GM12878 (cell line): ENCODE measurements at regions not wholly inside any gene's neighbourhood (a gene's known extent, or its start where the extent isn't known, plus 50 kb on each side); places are given as distances from the start of the nearest gene placed in this dataset.

Experiments used
- ESRRA ChIP-seq: IDR thresholded peaks from 2 replicates; pipeline ENCODE4 v1.6.1; 2012; ENCODE audit warnings: mild to moderate bottlenecking, low read length, improper control_type of control experiment
- MXI1 ChIP-seq: fragments of 150-350 bp; IDR thresholded peaks from 2 replicates; pipeline ENCODE4 v1.6.1; 2011; ENCODE audit warnings: low read depth, mild to moderate bottlenecking, inconsistent platforms, low read length, improper control_type of control experiment
- NFIC ChIP-seq: IDR thresholded peaks from 2 replicates; pipeline ENCODE4 v1.6.1; 2012; ENCODE audit warnings: low read depth, mild to moderate bottlenecking, inconsistent platforms, low read length, moderate library complexity
- SMC3 ChIP-seq: IDR thresholded peaks from 2 replicates; pipeline ENCODE4 v1.6.1; 2011; ENCODE audit warnings: low read length, improper control_type of control experiment, borderline replicate concordance
- TF ChIP-seq, protein P1 (sequence below), 3 experiments: IDR thresholded peaks in 2 of 3; conservative IDR thresholded peaks in 1 of 3; 2 replicates each; pipeline ENCODE4 v1.5.1; 2011; ENCODE audit warnings: low read depth in 3 of 3, low read length in 3 of 3, mild to moderate bottlenecking in 3 of 3, control low read depth in 2 of 3, moderate library complexity in 2 of 3, inconsistent platforms in 1 of 3, mixed read lengths in 1 of 3; ENCODE audit not compliant: control insufficient read depth in 2 of 3, insufficient read depth in 1 of 3; ENCODE audit errors: extremely low read depth in 1 of 3
- TF ChIP-seq, protein P2 (sequence below): fragments of 450-650 bp; IDR thresholded peaks from 2 replicates; pipeline ENCODE4 v1.6.1; 2016; ENCODE audit warnings: mild to moderate bottlenecking, moderate library complexity, borderline replicate concordance
- TF ChIP-seq, protein P3 (sequence below): fragments of 450-650 bp; IDR thresholded peaks from 2 replicates; pipeline ENCODE4 v1.6.1; 2017; ENCODE audit warnings: mild to moderate bottlenecking, moderate library complexity
- TF ChIP-seq, protein P4 (sequence below): fragments of 450-650 bp; IDR thresholded peaks from 2 replicates; pipeline ENCODE4 v1.6.1; 2017; ENCODE audit warnings: low read depth, mild to moderate bottlenecking, moderate library complexity

DNA sequence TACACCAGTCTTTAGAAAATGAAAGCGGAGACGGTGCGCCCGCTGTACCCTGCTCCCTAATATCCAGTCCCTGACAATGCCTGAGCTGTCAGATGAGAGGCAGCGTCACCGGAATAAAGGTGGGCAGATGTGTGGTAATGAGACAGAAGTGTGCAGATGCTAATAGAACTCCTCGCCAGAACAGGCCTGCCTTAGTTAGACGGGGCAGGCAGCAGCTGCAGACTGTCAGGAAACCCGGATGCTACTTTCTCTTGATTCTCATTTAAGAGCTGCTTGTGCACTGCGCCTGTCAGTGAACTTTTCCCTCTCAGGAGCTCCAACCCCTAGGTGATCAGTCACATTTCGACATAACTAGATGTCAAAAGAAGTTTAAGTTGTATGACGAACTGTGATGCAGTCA, 221.8 kb upstream of the IRX3 start:
- TF ChIP-seq, protein P1, sequence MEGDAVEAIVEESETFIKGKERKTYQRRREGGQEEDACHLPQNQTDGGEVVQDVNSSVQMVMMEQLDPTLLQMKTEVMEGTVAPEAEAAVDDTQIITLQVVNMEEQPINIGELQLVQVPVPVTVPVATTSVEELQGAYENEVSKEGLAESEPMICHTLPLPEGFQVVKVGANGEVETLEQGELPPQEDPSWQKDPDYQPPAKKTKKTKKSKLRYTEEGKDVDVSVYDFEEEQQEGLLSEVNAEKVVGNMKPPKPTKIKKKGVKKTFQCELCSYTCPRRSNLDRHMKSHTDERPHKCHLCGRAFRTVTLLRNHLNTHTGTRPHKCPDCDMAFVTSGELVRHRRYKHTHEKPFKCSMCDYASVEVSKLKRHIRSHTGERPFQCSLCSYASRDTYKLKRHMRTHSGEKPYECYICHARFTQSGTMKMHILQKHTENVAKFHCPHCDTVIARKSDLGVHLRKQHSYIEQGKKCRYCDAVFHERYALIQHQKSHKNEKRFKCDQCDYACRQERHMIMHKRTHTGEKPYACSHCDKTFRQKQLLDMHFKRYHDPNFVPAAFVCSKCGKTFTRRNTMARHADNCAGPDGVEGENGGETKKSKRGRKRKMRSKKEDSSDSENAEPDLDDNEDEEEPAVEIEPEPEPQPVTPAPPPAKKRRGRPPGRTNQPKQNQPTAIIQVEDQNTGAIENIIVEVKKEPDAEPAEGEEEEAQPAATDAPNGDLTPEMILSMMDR (IDR thresholded peaks at IDR 0.05 in 2 of 3, conservative IDR thresholded peaks at IDR 0.05 in 1 of 3; ENCODE audit: control insufficient read depth in 2 of 3, extremely low read depth in 1 of 3, insufficient read depth in 1 of 3, low read depth in 3 of 3, low read length in 3 of 3), result no peak
- TF ChIP-seq, protein P2, sequence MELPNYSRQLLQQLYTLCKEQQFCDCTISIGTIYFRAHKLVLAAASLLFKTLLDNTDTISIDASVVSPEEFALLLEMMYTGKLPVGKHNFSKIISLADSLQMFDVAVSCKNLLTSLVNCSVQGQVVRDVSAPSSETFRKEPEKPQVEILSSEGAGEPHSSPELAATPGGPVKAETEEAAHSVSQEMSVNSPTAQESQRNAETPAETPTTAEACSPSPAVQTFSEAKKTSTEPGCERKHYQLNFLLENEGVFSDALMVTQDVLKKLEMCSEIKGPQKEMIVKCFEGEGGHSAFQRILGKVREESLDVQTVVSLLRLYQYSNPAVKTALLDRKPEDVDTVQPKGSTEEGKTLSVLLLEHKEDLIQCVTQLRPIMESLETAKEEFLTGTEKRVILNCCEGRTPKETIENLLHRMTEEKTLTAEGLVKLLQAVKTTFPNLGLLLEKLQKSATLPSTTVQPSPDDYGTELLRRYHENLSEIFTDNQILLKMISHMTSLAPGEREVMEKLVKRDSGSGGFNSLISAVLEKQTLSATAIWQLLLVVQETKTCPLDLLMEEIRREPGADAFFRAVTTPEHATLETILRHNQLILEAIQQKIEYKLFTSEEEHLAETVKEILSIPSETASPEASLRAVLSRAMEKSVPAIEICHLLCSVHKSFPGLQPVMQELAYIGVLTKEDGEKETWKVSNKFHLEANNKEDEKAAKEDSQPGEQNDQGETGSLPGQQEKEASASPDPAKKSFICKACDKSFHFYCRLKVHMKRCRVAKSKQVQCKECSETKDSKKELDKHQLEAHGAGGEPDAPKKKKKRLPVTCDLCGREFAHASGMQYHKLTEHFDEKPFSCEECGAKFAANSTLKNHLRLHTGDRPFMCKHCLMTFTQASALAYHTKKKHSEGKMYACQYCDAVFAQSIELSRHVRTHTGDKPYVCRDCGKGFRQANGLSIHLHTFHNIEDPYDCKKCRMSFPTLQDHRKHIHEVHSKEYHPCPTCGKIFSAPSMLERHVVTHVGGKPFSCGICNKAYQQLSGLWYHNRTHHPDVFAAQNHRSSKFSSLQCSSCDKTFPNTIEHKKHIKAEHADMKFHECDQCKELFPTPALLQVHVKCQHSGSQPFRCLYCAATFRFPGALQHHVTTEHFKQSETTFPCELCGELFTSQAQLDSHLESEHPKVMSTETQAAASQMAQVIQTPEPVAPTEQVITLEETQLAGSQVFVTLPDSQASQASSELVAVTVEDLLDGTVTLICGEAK, result no peak
- TF ChIP-seq NFIC (no peak), MXI1 (no peak), SMC3 (no peak), ESRRA (no peak)
- TF ChIP-seq, protein P3, sequence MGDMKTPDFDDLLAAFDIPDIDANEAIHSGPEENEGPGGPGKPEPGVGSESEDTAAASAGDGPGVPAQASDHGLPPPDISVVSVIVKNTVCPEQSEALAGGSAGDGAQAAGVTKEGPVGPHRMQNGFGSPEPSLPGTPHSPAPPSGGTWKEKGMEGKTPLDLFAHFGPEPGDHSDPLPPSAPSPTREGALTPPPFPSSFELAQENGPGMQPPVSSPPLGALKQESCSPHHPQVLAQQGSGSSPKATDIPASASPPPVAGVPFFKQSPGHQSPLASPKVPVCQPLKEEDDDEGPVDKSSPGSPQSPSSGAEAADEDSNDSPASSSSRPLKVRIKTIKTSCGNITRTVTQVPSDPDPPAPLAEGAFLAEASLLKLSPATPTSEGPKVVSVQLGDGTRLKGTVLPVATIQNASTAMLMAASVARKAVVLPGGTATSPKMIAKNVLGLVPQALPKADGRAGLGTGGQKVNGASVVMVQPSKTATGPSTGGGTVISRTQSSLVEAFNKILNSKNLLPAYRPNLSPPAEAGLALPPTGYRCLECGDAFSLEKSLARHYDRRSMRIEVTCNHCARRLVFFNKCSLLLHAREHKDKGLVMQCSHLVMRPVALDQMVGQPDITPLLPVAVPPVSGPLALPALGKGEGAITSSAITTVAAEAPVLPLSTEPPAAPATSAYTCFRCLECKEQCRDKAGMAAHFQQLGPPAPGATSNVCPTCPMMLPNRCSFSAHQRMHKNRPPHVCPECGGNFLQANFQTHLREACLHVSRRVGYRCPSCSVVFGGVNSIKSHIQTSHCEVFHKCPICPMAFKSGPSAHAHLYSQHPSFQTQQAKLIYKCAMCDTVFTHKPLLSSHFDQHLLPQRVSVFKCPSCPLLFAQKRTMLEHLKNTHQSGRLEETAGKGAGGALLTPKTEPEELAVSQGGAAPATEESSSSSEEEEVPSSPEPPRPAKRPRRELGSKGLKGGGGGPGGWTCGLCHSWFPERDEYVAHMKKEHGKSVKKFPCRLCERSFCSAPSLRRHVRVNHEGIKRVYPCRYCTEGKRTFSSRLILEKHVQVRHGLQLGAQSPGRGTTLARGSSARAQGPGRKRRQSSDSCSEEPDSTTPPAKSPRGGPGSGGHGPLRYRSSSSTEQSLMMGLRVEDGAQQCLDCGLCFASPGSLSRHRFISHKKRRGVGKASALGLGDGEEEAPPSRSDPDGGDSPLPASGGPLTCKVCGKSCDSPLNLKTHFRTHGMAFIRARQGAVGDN, result no peak
- TF ChIP-seq, protein P4, sequence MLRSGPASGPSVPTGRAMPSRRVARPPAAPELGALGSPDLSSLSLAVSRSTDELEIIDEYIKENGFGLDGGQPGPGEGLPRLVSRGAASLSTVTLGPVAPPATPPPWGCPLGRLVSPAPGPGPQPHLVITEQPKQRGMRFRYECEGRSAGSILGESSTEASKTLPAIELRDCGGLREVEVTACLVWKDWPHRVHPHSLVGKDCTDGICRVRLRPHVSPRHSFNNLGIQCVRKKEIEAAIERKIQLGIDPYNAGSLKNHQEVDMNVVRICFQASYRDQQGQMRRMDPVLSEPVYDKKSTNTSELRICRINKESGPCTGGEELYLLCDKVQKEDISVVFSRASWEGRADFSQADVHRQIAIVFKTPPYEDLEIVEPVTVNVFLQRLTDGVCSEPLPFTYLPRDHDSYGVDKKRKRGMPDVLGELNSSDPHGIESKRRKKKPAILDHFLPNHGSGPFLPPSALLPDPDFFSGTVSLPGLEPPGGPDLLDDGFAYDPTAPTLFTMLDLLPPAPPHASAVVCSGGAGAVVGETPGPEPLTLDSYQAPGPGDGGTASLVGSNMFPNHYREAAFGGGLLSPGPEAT, result no peak
